Bronchial epithelial cell (primary cell): ENCODE measurements at regions not wholly inside any gene's neighbourhood (a gene's known extent, or its start where the extent isn't known, plus 50 kb on each side); places are given as distances from the start of the nearest gene placed in this dataset.
"Not testable (repeated sequence)": the region's sequence is repeated elsewhere in the genome, so short reads cannot be mapped to it uniquely, and the experiment has no call there.

Experiments used
- DNase-seq: peaks from one replicate; pipeline ENCODE4 v3.0.0-alpha.2; 2010; ENCODE audit warnings: low read depth
- FAIRE-seq: peaks from 2 replicates; lab custom pipeline; 2011; peaks lifted over from hg19 to GRCh38; lab: Jason Lieb, UNC
- H3K27me3 ChIP-seq: 2 replicates; pipeline ENCODE4 v1.5.1; 2011; ENCODE audit warnings: low read length; ENCODE audit not compliant: control insufficient read depth, insufficient read depth
- H3K36me3 ChIP-seq: 2 replicates; pipeline ENCODE4 v1.5.1; 2011; ENCODE audit warnings: low read length; ENCODE audit not compliant: control insufficient read depth, insufficient read depth
- H3K4me3 ChIP-seq: 2 replicates; pipeline ENCODE4 v1.5.1; 2011; ENCODE audit warnings: mild to moderate bottlenecking, low read depth, low read length, control low read depth

GRCh38 chr2:242165115-242165514 lies 295.6 kb downstream of the RTP5 start:
- H3K36me3 ChIP-seq, DNase-seq, H3K27me3 ChIP-seq, FAIRE-seq, H3K4me3 ChIP-seq: not testable (repeated sequence)

- not testable (repeated sequence) for H3K27me3 ChIP-seq, DNase-seq, H3K4me3 ChIP-seq, H3K36me3 ChIP-seq, FAIRE-seq
Measured at GRCh38 chr2:242171290-242171689, 301.8 kb downstream of the RTP5 start.
